ENCODE measurements at regions not wholly inside any gene's neighbourhood (a gene's known extent, or its start where the extent isn't known, plus 50 kb on each side); places are given as distances from the start of the nearest gene placed in this dataset.
A peak's percentile ranks its signal among the peaks of the same experiment; 100 is the strongest.

- DNase-seq: no peak
These were observed 71.3 kb upstream of the ENOX2 start for GRCh38 chrX:130974323-130974722.

DNA sequence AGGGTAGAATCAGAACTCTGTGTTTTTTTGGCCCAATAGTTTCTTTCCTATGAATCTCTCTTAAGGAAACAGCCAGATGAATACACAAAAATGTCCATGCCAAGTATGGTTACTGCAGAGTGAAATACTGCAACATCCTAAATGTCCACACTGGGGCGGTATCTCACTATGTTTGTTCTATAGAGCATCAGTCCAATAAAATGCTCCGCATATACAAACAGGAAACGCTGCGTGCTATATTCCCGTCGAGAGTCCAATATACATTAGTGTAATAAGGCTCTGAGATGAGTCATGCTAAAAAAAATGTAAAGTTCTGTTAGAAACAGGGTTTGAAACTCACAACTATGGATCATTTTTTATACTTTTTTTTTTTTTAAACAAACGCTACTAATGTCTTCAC is 72.9 kb upstream of the ENOX2 start:
- DNase-seq: no peak

DNA sequence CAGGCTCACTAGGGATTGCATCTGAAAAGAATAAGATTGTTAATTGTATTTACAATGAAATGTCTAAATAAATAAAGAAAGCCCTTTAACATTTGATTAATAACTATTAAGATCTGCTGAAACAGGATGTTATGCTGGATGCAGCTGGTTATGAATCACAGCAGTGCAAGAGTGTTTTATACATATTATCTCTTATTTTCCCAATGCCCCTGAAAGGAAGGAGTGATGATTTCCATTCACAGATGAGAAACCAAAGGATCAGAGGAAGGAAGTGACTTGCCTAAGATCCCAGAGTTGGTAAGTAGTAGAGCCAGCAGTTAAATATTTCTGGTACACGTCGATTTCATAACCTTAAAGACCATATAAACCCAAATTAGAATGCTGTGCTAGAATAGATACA is 76.3 kb upstream of the ARHGAP36 start:
- DNase-seq: no peak

DNA sequence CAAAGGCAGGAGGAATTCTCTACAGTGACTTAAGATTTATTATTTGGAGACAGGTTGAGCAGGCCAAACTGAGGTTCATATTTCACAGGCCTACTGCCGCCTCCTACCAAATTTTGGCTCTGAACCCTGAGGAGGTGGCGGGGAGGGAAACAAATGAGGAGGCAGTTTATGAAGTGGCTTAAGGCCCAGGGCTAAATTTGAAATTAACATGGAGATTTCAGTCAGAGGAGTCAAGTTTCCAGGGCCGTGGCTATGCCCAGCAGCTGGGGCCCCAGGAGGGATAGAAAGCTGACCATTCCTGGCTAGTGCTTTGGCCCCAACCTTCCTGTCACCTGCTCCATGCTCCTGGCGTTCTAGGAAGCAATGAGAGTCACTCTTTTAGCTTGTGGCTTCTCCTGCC is 73.4 kb upstream of the ARHGAP36 start:
- DNase-seq: no peak

- no peak for DNase-seq
These were observed 70.9 kb upstream of the ARHGAP36 start for GRCh38 chrX:130987241-130987640.

DNA sequence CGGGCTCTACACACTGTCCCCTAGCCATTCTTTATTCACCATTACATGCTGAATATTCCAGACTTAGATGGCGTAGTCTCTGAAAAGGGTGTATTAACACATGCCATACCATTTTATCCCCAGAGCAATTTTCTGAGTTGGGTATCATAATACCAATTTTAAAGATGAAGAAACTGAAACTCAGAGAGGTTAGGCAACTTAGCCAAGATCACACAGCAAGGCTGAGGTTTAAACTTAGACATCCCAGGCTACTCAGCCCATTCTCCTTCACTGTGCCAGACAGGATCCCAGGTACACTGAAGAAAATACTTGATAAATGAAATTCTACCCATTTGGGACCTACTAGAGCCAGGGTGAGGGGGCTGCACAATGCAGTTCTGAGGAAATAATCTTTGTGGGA is 67.4 kb upstream of the ARHGAP36 start:
- DNase-seq: no peak

- DNase-seq: peak; percentile 51
These were observed 63.5 kb upstream of the ARHGAP36 start for GRCh38 chrX:130994671-130995070.

DNA sequence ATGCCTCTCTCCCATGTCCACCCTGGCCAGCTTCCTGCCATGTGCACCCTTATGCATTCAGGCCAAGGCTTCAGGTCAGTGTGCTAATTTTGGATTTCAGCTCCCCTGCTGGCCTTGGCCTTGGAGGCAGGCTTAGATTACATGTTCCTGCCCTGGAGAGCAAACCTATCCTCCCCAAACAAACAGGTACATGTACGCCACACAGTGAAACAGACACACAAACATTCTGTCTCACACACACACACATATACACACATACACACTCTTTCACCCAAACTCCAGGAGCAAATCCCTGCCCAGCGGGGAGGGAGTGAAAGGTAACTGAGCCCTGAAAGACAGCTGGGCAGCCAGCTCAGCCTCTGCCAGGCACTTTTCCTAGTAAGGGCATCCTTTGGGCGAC is 62.7 kb upstream of the ARHGAP36 start:
- no peak for DNase-seq

DNA sequence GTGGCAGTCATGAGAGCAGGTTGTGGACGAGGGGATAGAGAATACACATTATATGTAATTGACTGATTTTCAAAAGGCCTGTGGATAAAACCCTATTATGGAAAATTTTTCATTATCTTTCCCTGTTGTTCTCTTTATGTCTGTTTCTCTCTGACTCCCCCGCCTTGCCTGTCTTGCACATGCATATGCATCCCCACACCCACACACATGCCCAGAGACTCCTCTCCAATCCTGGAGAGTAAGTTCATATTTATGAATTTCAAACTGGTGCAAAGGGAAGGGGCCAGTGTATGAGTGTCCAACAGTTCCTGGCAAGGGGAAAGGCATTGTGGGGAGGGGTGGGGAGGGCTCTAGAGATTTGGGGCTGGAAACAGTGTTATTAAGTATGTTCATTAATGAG is 60.8 kb upstream of the ARHGAP36 start:
- DNase-seq: no peak

DNA sequence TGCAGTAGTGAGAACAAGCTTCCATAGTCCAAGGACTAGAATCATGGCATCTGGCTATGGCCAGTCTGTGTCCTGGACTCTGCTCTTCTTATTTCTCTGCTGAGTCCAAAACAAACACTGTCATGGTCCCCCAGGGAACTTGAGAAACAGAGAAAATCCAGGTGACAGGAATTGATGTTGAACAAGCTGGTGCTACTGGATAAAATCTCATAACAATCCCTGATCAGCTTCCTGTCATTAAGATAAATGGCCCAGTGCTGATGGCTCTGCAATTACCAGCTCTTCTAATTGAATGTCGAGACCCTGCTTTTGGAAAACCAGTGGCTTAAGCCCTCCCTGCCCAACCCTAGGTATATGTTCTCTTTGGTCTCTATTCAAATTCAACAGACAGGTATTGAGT is 58.8 kb upstream of the ARHGAP36 start:
- no peak for DNase-seq
